Panc1 (cell line): ENCODE measurements at regions not wholly inside any gene's neighbourhood (a gene's known extent, or its start where the extent isn't known, plus 50 kb on each side); places are given as distances from the start of the nearest gene placed in this dataset.
"Not testable (repeated sequence)": the region's sequence is repeated elsewhere in the genome, so short reads cannot be mapped to it uniquely, and the experiment has no call there.

ENCODE experiments used
- ATAC-seq: fragments of 200-7000 bp; cut with Tn5 transposase; 2 replicates; pipeline ENCODE4 v1.9.1; 2020; ENCODE audit warnings: mild to moderate bottlenecking, moderate library complexity
- BruUV-seq: library from RNA; stranded (reverse); fragments of 400-500 nt; replicated peaks from 2 replicates; lab custom pipeline; 2021; lab: Mats Ljungman, UMichigan
- CTCF ChIA-PET: fragments of 300-600 bp; sonication (Branson Sonifier 250); formaldehyde crosslinking; loops from one replicate; lab custom pipeline; 2022; ENCODE audit warnings: antibody characterized with exemption; lab: Charles Lee
- POLR2A ChIA-PET: fragments of 300-600 bp; sonication (Branson Sonifier 250); formaldehyde crosslinking; loops from one replicate; lab custom pipeline; 2022; ENCODE audit warnings: antibody characterized with exemption; lab: Charles Lee
- DNase-seq: peaks from one replicate; pipeline ENCODE4 v3.0.0-alpha.2; 2010; ENCODE audit warnings: low read depth, low spot score
- H3K27ac ChIP-seq: 2 replicates; pipeline ENCODE4 v1.5.1; 2011; ENCODE audit warnings: mild to moderate bottlenecking, low read length, inconsistent platforms
- H3K27me3 ChIP-seq: fragments of 200-500 bp; sonication (Bioruptor generic); 2 replicates; pipeline ENCODE4 v1.6.0; 2014; ENCODE audit warnings: low read length, inconsistent platforms; ENCODE audit not compliant: control insufficient read depth, insufficient read depth
- H3K36me3 ChIP-seq: fragments of 200-500 bp; sonication (Bioruptor generic); 2 replicates; pipeline ENCODE4 v1.5.1; 2014; ENCODE audit warnings: inconsistent platforms, mild to moderate bottlenecking, low read length, moderate library complexity; ENCODE audit not compliant: control insufficient read depth, insufficient read depth
- H3K4me1 ChIP-seq: 2 replicates; pipeline ENCODE4 v1.5.1; 2011; ENCODE audit warnings: inconsistent platforms, mild to moderate bottlenecking, low read length, moderate library complexity; ENCODE audit not compliant: control insufficient read depth, insufficient read depth
- H3K4me3 ChIP-seq, 2 experiments: 2 replicates each; pipeline ENCODE4 v1.5.1; 2011 to 2012; ENCODE audit warnings: low read depth in 2 of 2, low read length in 2 of 2, mild to moderate bottlenecking in 2 of 2, inconsistent platforms in 1 of 2, moderate library complexity in 1 of 2
- H3K9me3 ChIP-seq: fragments of 200-500 bp; sonication (Bioruptor generic); 2 replicates; pipeline ENCODE4 v1.5.1; 2014; ENCODE audit warnings: low read depth, mild to moderate bottlenecking, inconsistent platforms, low read length, moderate library complexity; ENCODE audit not compliant: control insufficient read depth, insufficient read depth
- in situ Hi-C: cut with HindIII; loops from 2 replicates; pipeline ENCODE4 v1.10.0; 2016; ENCODE audit warnings: low sequenced_read_pairs, low pct_unique_long_range_greater_than_20kb
- intact Hi-C: fragments of 100-400 bp; cut with micrococcal nuclease; formaldehyde crosslinking; loops from one replicate; pipeline ENCODE4 v1.10.0; 2022; ENCODE audit not compliant: unreplicated experiment

GRCh38 chr1:178674559-178674958 is 50.5 kb upstream of the RALGPS2 start:
- BruUV-seq, DNase-seq, H3K9me3 ChIP-seq, in situ Hi-C loops, H3K36me3 ChIP-seq, H3K4me3 ChIP-seq, H3K27ac ChIP-seq, H3K27me3 ChIP-seq, intact Hi-C loops, H3K4me1 ChIP-seq, CTCF ChIA-PET, ATAC-seq: not testable (repeated sequence)
- POLR2A ChIA-PET: interaction anchor here (0.7 kb wide), 1 partner anchor 205 kb away, joined by 4 read pairs; no protein-coding TSS in a partner anchor
